GM12878 (cell line): ENCODE measurements at regions not wholly inside any gene's neighbourhood (a gene's known extent, or its start where the extent isn't known, plus 50 kb on each side); places are given as distances from the start of the nearest gene placed in this dataset.

ENCODE experiments used
- ATAC-seq: fragments of 200-7000 bp; cut with Tn5 transposase; 3 replicates; pipeline ENCODE4 v1.9.1; 2020; ENCODE audit warnings: mild to moderate bottlenecking, moderate library complexity
- BruUV-seq: library from RNA; stranded (reverse); fragments of 400-500 nt; replicated peaks from 2 replicates; lab custom pipeline; 2021; lab: Mats Ljungman, UMichigan
- CTCF ChIA-PET: fragments of 300-600 bp; sonication (Branson Sonifier 250); formaldehyde crosslinking; extraction: SDS; loops from one replicate; lab custom pipeline; 2021; ENCODE audit warnings: inconsistent platforms; lab: Yijun Ruan, JAX
- POLR2A ChIA-PET: fragments of 350-600 bp; formaldehyde crosslinking; extraction: SDS; loops from one replicate; lab custom pipeline; 2021; ENCODE audit warnings: inconsistent platforms; lab: Charles Lee
- RAD21 ChIA-PET: fragments of 300-600 bp; sonication (Branson Sonifier 250); formaldehyde crosslinking; loops from one replicate; lab custom pipeline; 2023; ENCODE audit warnings: antibody characterized with exemption; ENCODE audit not compliant: unreplicated experiment; lab: Charles Lee
- SMC1A ChIA-PET: fragments of 300-600 bp; sonication (Branson Sonifier 250); formaldehyde crosslinking; loops from one replicate; lab custom pipeline; 2023; ENCODE audit not compliant: unreplicated experiment, uncharacterized antibody; lab: Charles Lee
- DNase-seq: peaks from one replicate; pipeline ENCODE4 v3.0.0-alpha.2; 2011; ENCODE audit warnings: low read depth, low spot score
- FAIRE-seq: peaks from 3 replicates; lab custom pipeline; 2011; peaks lifted over from hg19 to GRCh38; lab: Jason Lieb, UNC
- H2AFZ ChIP-seq: 2 replicates; pipeline ENCODE4 v1.6.0; 2011; ENCODE audit warnings: low read depth, low read length, control low read depth; ENCODE audit not compliant: control insufficient read depth
- H3K27ac ChIP-seq: 2 replicates; pipeline ENCODE4 v1.5.1; 2011; ENCODE audit warnings: control low read depth; ENCODE audit not compliant: control insufficient read depth, insufficient read depth
- H3K27me3 ChIP-seq, 2 experiments: replicated peaks in 1 of 2; 2 replicates each; pipeline versions ENCODE4 v1.6.0 to v1.6.1; 2011; ENCODE audit warnings: low read length in 1 of 2; ENCODE audit not compliant: control insufficient read depth in 2 of 2, insufficient read depth in 2 of 2
- H3K36me3 ChIP-seq, 2 experiments: 2 replicates each; pipeline ENCODE4 v1.5.1; 2011; ENCODE audit warnings: low read length in 1 of 2; ENCODE audit not compliant: control insufficient read depth in 2 of 2, insufficient read depth in 2 of 2
- H3K4me1 ChIP-seq: 2 replicates; pipeline ENCODE4 v1.6.1; 2011; ENCODE audit warnings: mild to moderate bottlenecking, low read length, moderate library complexity, mixed read lengths; ENCODE audit not compliant: control insufficient read depth, insufficient read depth
- H3K4me2 ChIP-seq: 2 replicates; pipeline ENCODE4 v1.6.0; 2011; ENCODE audit warnings: control low read depth; ENCODE audit not compliant: control insufficient read depth, insufficient read depth
- H3K4me3 ChIP-seq: fragments of 200-600 bp; sonication (generic); 2 replicates; pipeline ENCODE4 v1.5.1; 2016
- H3K79me2 ChIP-seq: 2 replicates; pipeline ENCODE4 v1.6.0; 2011; ENCODE audit warnings: low read length; ENCODE audit not compliant: control insufficient read depth, insufficient read depth
- H3K9ac ChIP-seq: 2 replicates; pipeline ENCODE4 v1.8.0; 2011; ENCODE audit warnings: low read length, control low read depth, mixed read lengths; ENCODE audit not compliant: control insufficient read depth, insufficient read depth
- H3K9me3 ChIP-seq: replicated peaks from 3 replicates; pipeline ENCODE4 v1.5.1; 2011; ENCODE audit warnings: mild to moderate bottlenecking, low read length; ENCODE audit not compliant: control insufficient read depth, insufficient read depth
- H4K20me1 ChIP-seq: 2 replicates; pipeline ENCODE4 v1.6.0; 2011; ENCODE audit not compliant: control insufficient read depth, insufficient read depth
- EP300 ChIP-seq, 2 experiments: fragments of 150-350 bp in 1 of 2; IDR thresholded peaks; 2 replicates each; pipeline ENCODE4 v1.6.1; 2011 to 2012; ENCODE audit warnings: low read depth in 2 of 2, low read length in 2 of 2, borderline replicate concordance in 1 of 2, improper control_type of control experiment in 1 of 2, inconsistent platforms in 1 of 2; ENCODE audit not compliant: control insufficient read depth in 1 of 2
- MTA2 ChIP-seq: fragments of 450-650 bp; IDR thresholded peaks from 2 replicates; pipeline ENCODE4 v1.6.1; 2016; ENCODE audit warnings: low read depth, mild to moderate bottlenecking, moderate library complexity
- NFYA ChIP-seq: IDR thresholded peaks from 2 replicates; pipeline ENCODE4 v1.6.1; 2011; ENCODE audit warnings: low read depth, mild to moderate bottlenecking, low read length, improper control_type of control experiment, borderline replicate concordance
- RELA ChIP-seq: fragments of 450-650 bp; IDR thresholded peaks from 2 replicates; pipeline ENCODE4 v1.8.0; 2014; ENCODE audit warnings: borderline replicate concordance; ENCODE audit not compliant: partially characterized antibody
- TAF1 ChIP-seq: IDR thresholded peaks from 2 replicates; pipeline ENCODE4 v1.6.1; 2011; ENCODE audit warnings: mild to moderate bottlenecking, low read depth, low read length, borderline replicate concordance
- TCF3 ChIP-seq: IDR thresholded peaks from 2 replicates; pipeline ENCODE4 v1.6.1; 2012; ENCODE audit warnings: low read depth, mild to moderate bottlenecking, low read length, borderline replicate concordance; ENCODE audit not compliant: insufficient read depth
- WGBS: methylation state at CpG from one replicate; pipeline ENCODE4 v1.1.6; 2016; ENCODE audit warnings: low lambda C conversion rate; ENCODE audit not compliant: insufficient replicate concordance, insufficient coverage; ENCODE audit errors: missing lambda C conversion rate; 5-methylcytosine and 5-hydroxymethylcytosine counted together
- in situ Hi-C: fragments of 300-500 bp; cut with MboI; formaldehyde crosslinking; loops from 9 replicates; pipeline ENCODE4 v1.14.3; 2018; ENCODE audit warnings: mixed read lengths
- intact Hi-C: fragments of 100-400 bp; cut with micrococcal nuclease; formaldehyde crosslinking; loops from one replicate; pipeline ENCODE4 v1.14.2; 2022; ENCODE audit not compliant: unreplicated experiment
- TF ChIP-seq, protein P1 (sequence below): fragments of 450-650 bp; formaldehyde crosslinking; IDR thresholded peaks from 2 replicates; pipeline ENCODE4 v1.4.0; 2020; ENCODE audit warnings: mild to moderate bottlenecking, moderate library complexity
- TF ChIP-seq, protein P2 (sequence below): fragments of 450-650 bp; IDR thresholded peaks from 2 replicates; pipeline ENCODE4 v1.6.1; 2016; ENCODE audit warnings: mild to moderate bottlenecking
- TF ChIP-seq, protein P3 (sequence below): fragments of 450-650 bp; formaldehyde crosslinking; IDR thresholded peaks from 2 replicates; pipeline ENCODE4 v1.5.0; 2022; ENCODE audit warnings: mild to moderate bottlenecking, missing genetic modification characterization
- TF ChIP-seq, protein P4 (sequence below): IDR thresholded peaks from 2 replicates; pipeline ENCODE4 v1.6.1; 2011; ENCODE audit warnings: mild to moderate bottlenecking, low read depth, low read length, moderate library complexity; ENCODE audit not compliant: insufficient replicate concordance

DNA sequence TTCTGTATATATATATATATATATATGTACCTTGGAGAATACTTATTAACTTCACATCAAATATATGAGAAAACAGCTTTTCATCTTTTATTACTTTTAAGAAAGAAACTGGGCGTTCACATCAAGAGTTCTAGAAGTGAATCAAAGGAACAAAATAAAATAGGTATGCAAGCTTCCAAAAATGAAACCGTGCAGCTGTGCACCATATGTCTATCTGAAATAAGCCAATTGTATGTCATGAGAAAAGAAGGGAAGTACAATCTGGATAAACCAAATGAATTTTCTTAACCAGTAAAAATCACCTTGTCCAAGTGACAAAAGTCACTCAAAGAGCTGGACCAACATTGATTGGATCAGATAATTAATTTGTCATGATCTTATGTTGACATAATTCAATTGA lies 405.4 kb upstream of the TECRL start:
- H3K4me3 ChIP-seq: no peak overlapping the region
- CTCF ChIA-PET: no interaction called here
- SMC1A ChIA-PET: no interaction called here
- no peak overlapping the region for H3K9ac ChIP-seq
- DNase-seq: no peak
- intact Hi-C loops (no loop called here), in situ Hi-C loops (no loop called here)
- POLR2A ChIA-PET: no interaction called here
- no peak overlapping the region for H3K4me2 ChIP-seq
- H3K79me2 ChIP-seq: no peaks in the 10 kb centered on the region
- no peaks in the 10 kb centered on the region for H4K20me1 ChIP-seq
- RAD21 ChIA-PET: no interaction called here
- no peak for FAIRE-seq
- no peaks in the 10 kb centered on the region for H3K27me3 ChIP-seq
- no TSS peak for BruUV-seq
- WGBS: 20% methylated on average over 2 of the region's 2 CpGs
- H3K36me3 ChIP-seq: no peaks in the 10 kb centered on the region
- TF ChIP-seq, protein P1, sequence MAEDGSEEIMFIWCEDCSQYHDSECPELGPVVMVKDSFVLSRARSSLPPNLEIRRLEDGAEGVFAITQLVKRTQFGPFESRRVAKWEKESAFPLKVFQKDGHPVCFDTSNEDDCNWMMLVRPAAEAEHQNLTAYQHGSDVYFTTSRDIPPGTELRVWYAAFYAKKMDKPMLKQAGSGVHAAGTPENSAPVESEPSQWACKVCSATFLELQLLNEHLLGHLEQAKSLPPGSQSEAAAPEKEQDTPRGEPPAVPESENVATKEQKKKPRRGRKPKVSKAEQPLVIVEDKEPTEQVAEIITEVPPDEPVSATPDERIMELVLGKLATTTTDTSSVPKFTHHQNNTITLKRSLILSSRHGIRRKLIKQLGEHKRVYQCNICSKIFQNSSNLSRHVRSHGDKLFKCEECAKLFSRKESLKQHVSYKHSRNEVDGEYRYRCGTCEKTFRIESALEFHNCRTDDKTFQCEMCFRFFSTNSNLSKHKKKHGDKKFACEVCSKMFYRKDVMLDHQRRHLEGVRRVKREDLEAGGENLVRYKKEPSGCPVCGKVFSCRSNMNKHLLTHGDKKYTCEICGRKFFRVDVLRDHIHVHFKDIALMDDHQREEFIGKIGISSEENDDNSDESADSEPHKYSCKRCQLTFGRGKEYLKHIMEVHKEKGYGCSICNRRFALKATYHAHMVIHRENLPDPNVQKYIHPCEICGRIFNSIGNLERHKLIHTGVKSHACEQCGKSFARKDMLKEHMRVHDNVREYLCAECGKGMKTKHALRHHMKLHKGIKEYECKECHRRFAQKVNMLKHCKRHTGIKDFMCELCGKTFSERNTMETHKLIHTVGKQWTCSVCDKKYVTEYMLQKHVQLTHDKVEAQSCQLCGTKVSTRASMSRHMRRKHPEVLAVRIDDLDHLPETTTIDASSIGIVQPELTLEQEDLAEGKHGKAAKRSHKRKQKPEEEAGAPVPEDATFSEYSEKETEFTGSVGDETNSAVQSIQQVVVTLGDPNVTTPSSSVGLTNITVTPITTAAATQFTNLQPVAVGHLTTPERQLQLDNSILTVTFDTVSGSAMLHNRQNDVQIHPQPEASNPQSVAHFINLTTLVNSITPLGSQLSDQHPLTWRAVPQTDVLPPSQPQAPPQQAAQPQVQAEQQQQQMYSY (CRISPR knock-in tag): no peak
- TF ChIP-seq, protein P2, sequence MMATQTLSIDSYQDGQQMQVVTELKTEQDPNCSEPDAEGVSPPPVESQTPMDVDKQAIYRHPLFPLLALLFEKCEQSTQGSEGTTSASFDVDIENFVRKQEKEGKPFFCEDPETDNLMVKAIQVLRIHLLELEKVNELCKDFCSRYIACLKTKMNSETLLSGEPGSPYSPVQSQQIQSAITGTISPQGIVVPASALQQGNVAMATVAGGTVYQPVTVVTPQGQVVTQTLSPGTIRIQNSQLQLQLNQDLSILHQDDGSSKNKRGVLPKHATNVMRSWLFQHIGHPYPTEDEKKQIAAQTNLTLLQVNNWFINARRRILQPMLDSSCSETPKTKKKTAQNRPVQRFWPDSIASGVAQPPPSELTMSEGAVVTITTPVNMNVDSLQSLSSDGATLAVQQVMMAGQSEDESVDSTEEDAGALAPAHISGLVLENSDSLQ: no peak
- TF ChIP-seq, protein P3, sequence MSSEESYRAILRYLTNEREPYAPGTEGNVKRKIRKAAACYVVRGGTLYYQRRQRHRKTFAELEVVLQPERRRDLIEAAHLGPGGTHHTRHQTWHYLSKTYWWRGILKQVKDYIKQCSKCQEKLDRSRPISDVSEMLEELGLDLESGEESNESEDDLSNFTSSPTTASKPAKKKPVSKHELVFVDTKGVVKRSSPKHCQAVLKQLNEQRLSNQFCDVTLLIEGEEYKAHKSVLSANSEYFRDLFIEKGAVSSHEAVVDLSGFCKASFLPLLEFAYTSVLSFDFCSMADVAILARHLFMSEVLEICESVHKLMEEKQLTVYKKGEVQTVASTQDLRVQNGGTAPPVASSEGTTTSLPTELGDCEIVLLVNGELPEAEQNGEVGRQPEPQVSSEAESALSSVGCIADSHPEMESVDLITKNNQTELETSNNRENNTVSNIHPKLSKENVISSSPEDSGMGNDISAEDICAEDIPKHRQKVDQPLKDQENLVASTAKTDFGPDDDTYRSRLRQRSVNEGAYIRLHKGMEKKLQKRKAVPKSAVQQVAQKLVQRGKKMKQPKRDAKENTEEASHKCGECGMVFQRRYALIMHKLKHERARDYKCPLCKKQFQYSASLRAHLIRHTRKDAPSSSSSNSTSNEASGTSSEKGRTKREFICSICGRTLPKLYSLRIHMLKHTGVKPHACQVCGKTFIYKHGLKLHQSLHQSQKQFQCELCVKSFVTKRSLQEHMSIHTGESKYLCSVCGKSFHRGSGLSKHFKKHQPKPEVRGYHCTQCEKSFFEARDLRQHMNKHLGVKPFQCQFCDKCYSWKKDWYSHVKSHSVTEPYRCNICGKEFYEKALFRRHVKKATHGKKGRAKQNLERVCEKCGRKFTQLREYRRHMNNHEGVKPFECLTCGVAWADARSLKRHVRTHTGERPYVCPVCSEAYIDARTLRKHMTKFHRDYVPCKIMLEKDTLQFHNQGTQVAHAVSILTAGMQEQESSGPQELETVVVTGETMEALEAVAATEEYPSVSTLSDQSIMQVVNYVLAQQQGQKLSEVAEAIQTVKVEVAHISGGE (CRISPR knock-in tag): no peak
- TF ChIP-seq RELA: no peak
- TF ChIP-seq TAF1: no peak
- TF ChIP-seq, protein P4, sequence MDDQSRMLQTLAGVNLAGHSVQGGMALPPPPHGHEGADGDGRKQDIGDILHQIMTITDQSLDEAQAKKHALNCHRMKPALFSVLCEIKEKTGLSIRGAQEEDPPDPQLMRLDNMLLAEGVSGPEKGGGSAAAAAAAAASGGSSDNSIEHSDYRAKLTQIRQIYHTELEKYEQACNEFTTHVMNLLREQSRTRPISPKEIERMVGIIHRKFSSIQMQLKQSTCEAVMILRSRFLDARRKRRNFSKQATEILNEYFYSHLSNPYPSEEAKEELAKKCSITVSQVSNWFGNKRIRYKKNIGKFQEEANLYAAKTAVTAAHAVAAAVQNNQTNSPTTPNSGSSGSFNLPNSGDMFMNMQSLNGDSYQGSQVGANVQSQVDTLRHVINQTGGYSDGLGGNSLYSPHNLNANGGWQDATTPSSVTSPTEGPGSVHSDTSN: no peak
- no peak for TF ChIP-seq EP300 (IDR thresholded peaks at IDR 0.05; ENCODE audit: borderline replicate concordance in 1 of 2, control insufficient read depth in 1 of 2, low read depth in 2 of 2, low read length in 2 of 2)
- no peak for TF ChIP-seq TCF3
- TF ChIP-seq NFYA: no peak
- TF ChIP-seq MTA2: no peak
- no peaks in the 10 kb centered on the region for H3K4me1 ChIP-seq
- H3K9me3 ChIP-seq: no peaks in the 10 kb centered on the region
- no peak overlapping the region for H2AFZ ChIP-seq
- no peak overlapping the region for H3K27ac ChIP-seq
- ATAC-seq: no peak
